NCI-H1417 (cell line): ENCODE measurements at regions not wholly inside any gene's neighbourhood (a gene's known extent, or its start where the extent isn't known, plus 50 kb on each side); places are given as distances from the start of the nearest gene placed in this dataset.
"Not testable (repeated sequence)": the region's sequence is repeated elsewhere in the genome, so short reads cannot be mapped to it uniquely, and the experiment has no call there.

Experiments used
- DNase-seq, 3 experiments: peaks; one replicate each; lab custom pipeline; 2025; lab: John Stamatoyannopoulos, UW

- DNase-seq = not testable (repeated sequence)
These were observed 1201.5 kb downstream of the FLRT2 start for GRCh38 chr14:86731427-86731826.

- no peak for DNase-seq
These were observed 1193.3 kb downstream of the FLRT2 start for GRCh38 chr14:86723254-86723624.

- no peak for DNase-seq
These were observed 1192.8 kb downstream of the FLRT2 start for GRCh38 chr14:86722612-86723253.

GRCh38 chr14:86714575-86714974, 1184.6 kb downstream of the FLRT2 start:
- DNase-seq = no peak

- no peak for DNase-seq
These were observed 1184.2 kb downstream of the FLRT2 start for GRCh38 chr14:86714153-86714552.

- no peak for DNase-seq
These were observed 1182.8 kb downstream of the FLRT2 start for GRCh38 chr14:86712727-86713126.

- DNase-seq = peak in 1 of 3 experiments; percentile 17
These were observed 1182.2 kb downstream of the FLRT2 start for GRCh38 chr14:86712176-86712575.

- no peak for DNase-seq
These were observed 1178.9 kb downstream of the FLRT2 start for GRCh38 chr14:86708846-86709339.

GRCh38 chr14:86707071-86707470, 1177.1 kb downstream of the FLRT2 start:
- DNase-seq = no peak

GRCh38 chr14:86683561-86683960, 1153.6 kb downstream of the FLRT2 start:
- no peak for DNase-seq

GRCh38 chr14:86675059-86675458, 1145.1 kb downstream of the FLRT2 start:
- DNase-seq = no peak

- no peak for DNase-seq
These were observed 1143.6 kb downstream of the FLRT2 start for GRCh38 chr14:86673523-86673969.

GRCh38 chr14:86672080-86672479, 1142.1 kb downstream of the FLRT2 start:
- DNase-seq = no peak

GRCh38 chr14:86665975-86666374, 1136.0 kb downstream of the FLRT2 start:
- DNase-seq = no peak

- no peak for DNase-seq
These were observed 1132.4 kb downstream of the FLRT2 start for GRCh38 chr14:86662334-86662733.

- DNase-seq = peak; percentile 50 to 83 (median 78)
These were observed 1124.7 kb downstream of the FLRT2 start for GRCh38 chr14:86654558-86655184.

GRCh38 chr14:86652526-86652925, 1122.6 kb downstream of the FLRT2 start:
- no peak for DNase-seq

- no peak for DNase-seq
These were observed 1117.0 kb downstream of the FLRT2 start for GRCh38 chr14:86646696-86647690.

GRCh38 chr14:86646125-86646524, 1116.2 kb downstream of the FLRT2 start:
- DNase-seq = no peak

GRCh38 chr14:86641310-86641709, 1111.4 kb downstream of the FLRT2 start:
- no peak for DNase-seq

- DNase-seq = no peak
These were observed 1110.3 kb downstream of the FLRT2 start for GRCh38 chr14:86640288-86640687.

- DNase-seq = no peak
These were observed 1109.7 kb downstream of the FLRT2 start for GRCh38 chr14:86639666-86640065.
